SK-N-SH treated with all-trans-retinoic acid at 6 μM for 48 hours (cell line): ENCODE measurements at regions not wholly inside any gene's neighbourhood (a gene's known extent, or its start where the extent isn't known, plus 50 kb on each side); places are given as distances from the start of the nearest gene placed in this dataset.

Experiments
- ZNF8 ChIP-seq: fragments of 450-650 bp; formaldehyde crosslinking; IDR thresholded peaks from 2 replicates; pipeline ENCODE4 v1.5.0; 2020; ENCODE audit warnings: mild to moderate bottlenecking, moderate library complexity
- TF ChIP-seq, protein P1 (sequence below): fragments of 250-450 bp; sonication (Bioruptor Pico); IDR thresholded peaks from 2 replicates; pipeline ENCODE4 v1.5.1; 2021; ENCODE audit warnings: mild to moderate bottlenecking, moderate library complexity

- no peak for TF ChIP-seq ZNF8
- TF ChIP-seq, protein P1, sequence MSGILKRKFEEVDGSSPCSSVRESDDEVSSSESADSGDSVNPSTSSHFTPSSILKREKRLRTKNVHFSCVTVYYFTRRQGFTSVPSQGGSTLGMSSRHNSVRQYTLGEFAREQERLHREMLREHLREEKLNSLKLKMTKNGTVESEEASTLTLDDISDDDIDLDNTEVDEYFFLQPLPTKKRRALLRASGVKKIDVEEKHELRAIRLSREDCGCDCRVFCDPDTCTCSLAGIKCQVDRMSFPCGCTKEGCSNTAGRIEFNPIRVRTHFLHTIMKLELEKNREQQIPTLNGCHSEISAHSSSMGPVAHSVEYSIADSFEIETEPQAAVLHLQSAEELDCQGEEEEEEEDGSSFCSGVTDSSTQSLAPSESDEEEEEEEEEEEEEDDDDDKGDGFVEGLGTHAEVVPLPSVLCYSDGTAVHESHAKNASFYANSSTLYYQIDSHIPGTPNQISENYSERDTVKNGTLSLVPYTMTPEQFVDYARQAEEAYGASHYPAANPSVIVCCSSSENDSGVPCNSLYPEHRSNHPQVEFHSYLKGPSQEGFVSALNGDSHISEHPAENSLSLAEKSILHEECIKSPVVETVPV, result no peak
Measured at GRCh38 chr12:30134229-30134628, 350.5 kb upstream of the TMTC1 start.
